Myocyte (in vitro differentiated cells): ENCODE measurements at regions not wholly inside any gene's neighbourhood (a gene's known extent, or its start where the extent isn't known, plus 50 kb on each side); places are given as distances from the start of the nearest gene placed in this dataset.

Source experiments
- DNase-seq: peaks from one replicate; pipeline ENCODE4 v3.0.0-alpha.2; 2012; ENCODE audit warnings: low read depth

DNA sequence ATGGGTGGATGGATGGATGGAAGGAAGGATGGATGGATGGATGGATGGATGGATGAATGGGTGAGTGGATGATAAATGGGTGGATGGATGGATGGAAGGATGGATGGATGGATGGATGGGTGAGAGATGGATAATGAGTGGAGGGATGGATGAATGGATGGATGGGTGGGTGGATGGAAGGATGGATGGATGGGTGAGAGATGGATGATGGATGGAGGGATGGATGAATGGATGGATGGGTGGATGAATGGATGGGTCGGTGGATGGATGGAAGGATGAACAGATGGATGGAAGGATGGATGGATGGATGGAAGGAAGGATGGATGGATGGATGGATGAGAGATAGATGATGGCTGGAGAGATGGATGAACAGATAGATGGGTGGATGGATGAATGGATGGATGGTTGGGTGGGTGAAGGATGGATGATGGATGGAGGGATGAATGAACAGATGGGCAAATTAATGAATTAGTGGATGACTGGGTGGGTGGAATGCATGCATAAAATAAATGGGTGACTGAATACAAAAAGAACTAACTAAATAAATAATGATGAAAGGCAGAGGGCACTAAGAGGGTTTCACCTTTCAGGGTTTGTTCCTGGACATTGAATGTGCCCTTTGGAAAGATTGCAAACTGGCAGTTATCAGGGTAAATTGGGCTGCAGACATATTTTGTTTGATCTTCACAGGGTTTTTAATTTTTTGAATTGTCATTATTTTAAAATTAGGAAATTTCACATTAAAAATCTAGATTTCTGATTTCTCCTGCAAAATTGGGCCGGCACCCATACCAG is 50.9 kb upstream of the PTPN1 start:
- DNase-seq: no peak

DNA sequence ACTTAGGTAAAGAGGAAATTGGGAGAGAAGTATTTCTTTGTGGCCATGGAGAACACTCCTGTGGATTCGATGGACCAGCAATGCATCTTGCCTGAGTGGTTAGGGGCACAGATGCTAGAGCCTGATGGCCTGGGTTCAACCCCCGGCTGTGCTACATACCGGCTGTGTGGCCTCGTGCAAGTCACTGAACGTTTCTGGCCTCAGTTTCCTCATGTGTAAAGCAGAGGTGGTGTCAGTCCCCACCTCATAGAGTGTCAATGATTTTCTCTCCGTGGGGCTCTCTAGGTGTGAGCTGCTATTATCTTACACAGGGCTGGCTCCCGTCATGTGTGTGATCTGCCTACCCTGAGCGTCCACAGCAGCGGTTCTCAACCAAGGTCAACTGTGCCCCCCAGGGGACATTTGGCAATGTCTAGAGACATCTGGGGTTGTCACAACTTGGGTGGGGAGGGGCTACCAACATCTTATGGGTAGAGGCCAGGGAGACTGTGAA is 50.0 kb upstream of the PTPN1 start:
- DNase-seq: no peak
